Activated CD4-positive, alpha-beta T cell treated with anti-CD3 and anti-CD28 coated beads for 24 hours (primary cell): ENCODE measurements at regions not wholly inside any gene's neighbourhood (a gene's known extent, or its start where the extent isn't known, plus 50 kb on each side); places are given as distances from the start of the nearest gene placed in this dataset.

Source experiments
- DNase-seq, 2 donors: peaks; one replicate each; pipeline ENCODE4 v3.0.0-alpha.2; 2020; ENCODE audit warnings: low read depth in 2 of 2

- DNase-seq, result no peak
These were observed 477.1 kb upstream of the SMC2 start for GRCh38 chr9:103617046-103617445.

- DNase-seq, result no peak
These were observed 468.8 kb upstream of the SMC2 start for GRCh38 chr9:103625161-103625804.

- DNase-seq, result no peak
These were observed 466.4 kb upstream of the SMC2 start for GRCh38 chr9:103627731-103628130.

- DNase-seq, result no peak
These were observed 445.0 kb upstream of the SMC2 start for GRCh38 chr9:103649086-103649485.

GRCh38 chr9:103658156-103658555, 436.0 kb upstream of the SMC2 start:
- DNase-seq, result no peak

GRCh38 chr9:103660830-103661229, 433.3 kb upstream of the SMC2 start:
- no peak for DNase-seq

GRCh38 chr9:103661663-103662062, 432.4 kb upstream of the SMC2 start:
- no peak for DNase-seq

GRCh38 chr9:103669296-103669695, 424.8 kb upstream of the SMC2 start:
- no peak for DNase-seq

- DNase-seq, result no peak
These were observed 419.8 kb upstream of the SMC2 start for GRCh38 chr9:103674271-103674670.

GRCh38 chr9:103680581-103680980, 413.5 kb upstream of the SMC2 start:
- no peak for DNase-seq

GRCh38 chr9:103681435-103681834, 412.7 kb upstream of the SMC2 start:
- no peak for DNase-seq

GRCh38 chr9:103700195-103700962, 393.7 kb upstream of the SMC2 start:
- no peak for DNase-seq

GRCh38 chr9:103702572-103702971, 391.5 kb upstream of the SMC2 start:
- no peak for DNase-seq

- DNase-seq, result no peak
These were observed 386.9 kb upstream of the SMC2 start for GRCh38 chr9:103707181-103707580.

GRCh38 chr9:103709366-103709765, 384.7 kb upstream of the SMC2 start:
- DNase-seq, result no peak

- no peak for DNase-seq
These were observed 380.5 kb upstream of the SMC2 start for GRCh38 chr9:103713631-103714030.

GRCh38 chr9:103714992-103715391, 379.1 kb upstream of the SMC2 start:
- DNase-seq, result no peak

- no peak for DNase-seq
These were observed 373.1 kb upstream of the SMC2 start for GRCh38 chr9:103721056-103721455.

GRCh38 chr9:103730866-103731265, 363.2 kb upstream of the SMC2 start:
- DNase-seq, result no peak

GRCh38 chr9:103731541-103731940, 362.6 kb upstream of the SMC2 start:
- DNase-seq, result no peak

- DNase-seq, result no peak
These were observed 359.6 kb upstream of the SMC2 start for GRCh38 chr9:103734471-103734870.

GRCh38 chr9:103755441-103755840, 338.7 kb upstream of the SMC2 start:
- DNase-seq, result no peak

- no peak for DNase-seq
These were observed 338.1 kb upstream of the SMC2 start for GRCh38 chr9:103755986-103756385.

GRCh38 chr9:103757062-103757461, 337.0 kb upstream of the SMC2 start:
- DNase-seq, result no peak
